ENCODE measurements at regions not wholly inside any gene's neighbourhood (a gene's known extent, or its start where the extent isn't known, plus 50 kb on each side); places are given as distances from the start of the nearest gene placed in this dataset.

DNA sequence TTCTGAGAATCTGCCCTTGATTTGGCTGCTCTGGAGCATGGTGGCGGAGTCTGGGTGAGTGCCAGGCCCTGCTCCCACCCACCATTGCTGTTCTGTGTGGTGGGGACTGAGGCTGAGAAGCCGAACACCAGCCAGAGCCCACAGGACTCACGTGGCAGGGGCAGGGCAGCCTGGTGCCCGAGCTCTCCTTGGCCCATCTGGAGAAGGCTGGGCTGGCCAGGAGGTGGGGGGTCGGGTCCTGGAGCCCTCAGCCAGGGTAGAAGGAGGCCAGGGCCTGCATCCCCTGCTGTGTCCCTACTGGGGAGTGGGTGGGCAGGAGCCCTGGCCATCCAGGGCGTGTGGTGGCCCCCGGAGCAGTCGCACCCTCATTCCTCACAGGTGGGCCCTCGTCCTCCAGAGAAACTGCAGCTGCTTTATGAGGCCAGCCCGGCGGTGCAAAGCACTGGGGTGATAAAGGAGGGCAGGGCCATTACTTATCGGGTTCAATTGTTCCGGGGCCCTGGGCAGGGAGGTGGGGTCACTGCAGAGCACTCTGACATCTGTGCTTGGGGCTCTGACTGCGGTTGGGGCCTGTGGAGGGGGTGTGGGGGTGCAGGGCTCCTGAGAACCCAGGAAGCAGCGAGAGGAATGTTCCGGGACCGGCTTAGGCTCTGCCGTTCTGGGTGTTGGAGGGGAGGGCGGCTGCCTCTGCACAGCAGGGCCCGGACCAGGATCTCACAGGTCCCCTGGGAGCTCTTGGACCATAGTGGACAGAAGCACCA lies 217.5 kb upstream of the C14orf180 start (continued):
- no peak for TF ChIP-seq REST (IDR thresholded peaks at IDR 0.05; ENCODE audit: unreplicated experiment)
- TF ChIP-seq NANOG (IDR thresholded peaks at IDR 0.05; ENCODE audit: borderline replicate concordance): no peak

DNA sequence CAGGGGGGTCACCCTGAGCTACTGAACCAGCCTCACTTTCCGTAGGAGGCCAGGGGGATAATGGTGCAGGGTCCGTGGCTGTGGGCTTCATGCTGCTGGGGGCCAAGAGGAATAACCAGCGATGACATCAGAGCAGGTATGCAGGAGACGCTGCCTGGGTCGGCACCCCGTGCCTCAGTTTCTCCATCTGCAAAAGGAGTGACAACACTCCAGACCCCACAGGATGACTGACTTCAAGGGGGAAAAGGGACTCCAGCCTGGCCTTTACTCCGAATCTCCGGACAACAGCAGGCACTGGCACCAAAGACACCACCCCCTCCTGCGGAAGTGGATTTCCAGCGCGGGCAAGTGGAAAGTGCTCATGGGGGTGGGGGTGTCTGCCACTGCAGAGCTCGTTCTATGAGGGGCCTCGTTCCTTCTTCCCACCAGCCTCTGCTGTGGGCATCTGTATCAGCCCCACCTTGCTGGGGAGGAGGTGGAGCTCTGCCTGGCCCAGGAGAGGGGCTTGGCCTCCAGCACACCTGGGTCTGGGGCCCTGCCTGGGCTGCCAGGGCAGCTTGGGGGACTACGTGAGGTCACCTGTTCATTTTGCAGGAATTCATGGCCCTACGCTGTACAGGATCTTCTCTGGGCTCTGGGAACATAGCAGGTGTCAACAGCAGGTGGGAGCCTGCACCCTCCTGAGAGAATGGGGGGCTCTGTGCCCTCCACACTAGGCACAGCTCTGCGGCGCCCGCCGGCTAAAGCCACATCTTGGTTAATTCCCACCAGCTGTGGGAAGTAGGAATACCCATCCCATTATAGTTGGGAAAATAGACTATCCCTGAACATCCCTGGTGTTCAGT lies 216.6 kb upstream of the C14orf180 start:
- DNase-seq (ENCODE audit: low spot score): no peak
- Histone ChIP-seq H3K4me3 (no peak overlapping the region), H3K27ac (ENCODE audit: low read depth) (no peak overlapping the region), H4K20me1 (replicated peaks; ENCODE audit: insufficient read depth) (no peaks in the 10 kb centered on the region), H2AFZ (no peak overlapping the region), H3K27me3 (ENCODE audit: insufficient read depth) (no peaks in the 10 kb centered on the region), H3K4me1 (ENCODE audit: insufficient read depth) (no peaks in the 10 kb centered on the region), H3K36me3 (ENCODE audit: insufficient read depth) (no peaks in the 10 kb centered on the region), H3K79me2 (replicated peaks; ENCODE audit: insufficient read depth) (no peaks in the 10 kb centered on the region), H3K9me2 (ENCODE audit: insufficient read depth) (no peaks in the 10 kb centered on the region), H3K4me2 (no peak overlapping the region), H3F3A (replicated peaks; ENCODE audit: low read depth) (no peaks in the 10 kb centered on the region)
- no peak overlapping the region for H3K4me3 Mint-ChIP-seq
- H3K9me3 Mint-ChIP-seq: no peaks in the 10 kb centered on the region; the same call in 2 of the 3 replicates
- no peak for ATAC-seq
- H3K36me3 Mint-ChIP-seq (ENCODE audit: low read depth): no peaks in the 10 kb centered on the region
- H3K4me1 Mint-ChIP-seq: peaks cover 3% of the 10 kb centered on the region; the same call in 1 of the 3 replicates
- H3K27ac Mint-ChIP-seq: no peak overlapping the region
- H3K27me3 Mint-ChIP-seq (ENCODE audit: insufficient read depth, low read depth, poor library complexity): peaks cover 10% of the 10 kb centered on the region
- TF ChIP-seq CREB1 (CRISPR knock-in tag; IDR thresholded peaks at IDR 0.05; ENCODE audit: low read depth) (no peak), EZH2phosphoT487 (IDR thresholded peaks at IDR 0.05; ENCODE audit: unreplicated experiment) (no peak), STAT1 (IDR thresholded peaks at IDR 0.05; ENCODE audit: unreplicated experiment) (no peak), ZNF331 (CRISPR knock-in tag; IDR thresholded peaks at IDR 0.05; ENCODE audit: low read depth) (no peak), ETS1 (IDR thresholded peaks at IDR 0.05) (no peak), ZNF462 (CRISPR knock-in tag; IDR thresholded peaks at IDR 0.05) (no peak), ZNF114 (CRISPR knock-in tag; IDR thresholded peaks at IDR 0.05) (no peak), NANOG (IDR thresholded peaks at IDR 0.05; ENCODE audit: borderline replicate concordance) (no peak), JUNB (IDR thresholded peaks at IDR 0.05; ENCODE audit: unreplicated experiment) (no peak), EZH2 (IDR thresholded peaks at IDR 0.05; ENCODE audit: low read depth, unreplicated experiment) (no peak)

All from GM23338 (cell line).